HG03571 (cell line): ENCODE measurements at regions not wholly inside any gene's neighbourhood (a gene's known extent, or its start where the extent isn't known, plus 50 kb on each side); places are given as distances from the start of the nearest gene placed in this dataset.

Experiments
- ATAC-seq: cut with Tn5 transposase; IDR thresholded peaks from one replicate; pipeline ENCODE4 v1.9.1; 2021; ENCODE audit not compliant: unreplicated experiment

DNA sequence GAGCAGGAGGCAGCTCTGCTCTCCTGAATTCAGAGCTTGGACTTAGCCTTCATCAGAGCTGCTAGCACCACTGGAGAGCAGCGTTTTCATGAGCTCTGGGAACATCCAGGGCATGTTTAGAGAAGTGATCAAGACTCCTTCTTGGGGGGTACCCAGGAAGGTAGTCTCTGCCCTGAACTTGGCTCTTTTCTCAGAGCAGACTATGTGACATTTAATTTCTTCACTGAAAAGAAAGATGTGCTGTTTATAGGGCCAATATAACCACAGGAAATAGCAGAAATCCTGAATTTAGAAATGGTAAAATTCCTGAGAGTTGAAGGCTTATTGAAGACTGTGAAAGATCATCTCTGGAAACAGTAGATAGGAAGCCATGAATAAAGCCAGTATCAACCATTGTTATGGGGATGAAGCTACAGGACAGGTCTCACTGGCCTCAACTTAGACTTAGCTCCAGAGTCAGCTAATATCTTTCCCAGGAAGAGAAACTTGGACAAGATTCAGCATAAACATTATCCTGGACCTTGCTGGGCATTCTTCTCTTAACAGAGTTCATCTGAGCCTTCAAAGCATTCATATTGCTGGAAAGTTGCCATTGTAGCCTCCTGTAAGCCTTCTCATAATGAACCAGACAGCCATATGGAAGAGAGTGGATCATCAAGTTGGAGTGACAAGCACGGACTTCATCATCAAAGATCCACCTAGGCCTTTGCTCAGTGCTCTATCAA is 386.6 kb upstream of the THBS1 start:
- no peak for ATAC-seq

GRCh38 chr15:39195961-39196486 is 384.9 kb upstream of the THBS1 start:
- no peak for ATAC-seq

- no peak for ATAC-seq
Measured at GRCh38 chr15:39198044-39199000, 382.6 kb upstream of the THBS1 start.

DNA sequence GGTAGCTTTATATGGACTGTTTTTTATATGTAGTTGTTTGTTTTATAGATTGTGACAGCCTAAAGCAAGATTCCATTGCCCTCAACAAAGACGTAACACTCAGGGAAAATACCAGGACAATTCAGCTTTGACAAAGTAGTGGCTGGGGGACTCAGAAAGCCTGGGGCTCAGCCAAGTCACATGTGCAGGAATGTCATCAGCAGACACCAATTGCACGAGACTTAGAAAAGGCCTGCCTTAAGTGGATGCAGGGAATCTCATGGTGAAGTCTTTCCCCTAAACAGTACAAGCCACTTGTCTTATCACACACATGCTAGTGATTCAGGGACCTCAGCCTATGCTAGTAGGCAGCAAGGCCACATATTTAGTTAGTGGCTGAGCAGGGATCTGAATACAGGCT is 381.8 kb upstream of the THBS1 start:
- ATAC-seq, result no peak

DNA sequence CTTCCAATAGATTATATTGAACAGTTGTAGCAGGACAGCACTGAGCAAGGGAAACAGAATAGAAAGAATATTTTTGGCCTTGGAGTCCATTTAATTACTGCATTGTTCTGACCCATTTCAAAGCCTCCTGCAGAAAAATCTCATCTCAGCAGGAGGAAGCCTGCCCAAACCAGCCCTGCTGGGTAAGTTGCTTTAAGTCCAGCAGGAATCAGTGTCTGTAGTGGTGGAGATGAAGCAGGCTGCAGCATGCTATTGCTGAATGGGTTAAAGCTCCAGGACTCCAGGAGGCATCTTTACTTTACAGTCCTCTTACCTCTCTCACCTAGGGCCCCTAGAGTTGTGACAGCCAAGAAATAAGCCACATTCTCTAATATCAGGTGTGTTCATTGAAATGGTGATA is 380.3 kb upstream of the THBS1 start:
- no peak for ATAC-seq

DNA sequence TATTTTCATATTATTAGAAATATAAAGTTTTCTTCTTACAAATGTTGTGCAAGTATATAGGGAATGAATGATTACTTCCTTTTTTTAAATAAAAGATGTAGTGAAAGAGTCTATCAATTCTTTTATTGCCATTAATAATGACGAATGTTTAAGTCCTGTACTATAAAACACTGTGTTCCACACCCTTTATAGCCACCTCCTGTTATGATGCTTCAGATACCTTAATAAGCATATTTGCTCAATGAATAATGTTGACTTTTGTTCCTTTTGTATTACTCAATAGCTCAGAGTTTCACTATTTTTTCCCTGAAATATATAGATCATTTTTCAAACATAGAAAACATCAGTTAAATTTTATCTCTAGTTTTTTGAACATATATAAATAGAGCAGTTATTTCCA is 378.2 kb upstream of the THBS1 start:
- no peak for ATAC-seq

DNA sequence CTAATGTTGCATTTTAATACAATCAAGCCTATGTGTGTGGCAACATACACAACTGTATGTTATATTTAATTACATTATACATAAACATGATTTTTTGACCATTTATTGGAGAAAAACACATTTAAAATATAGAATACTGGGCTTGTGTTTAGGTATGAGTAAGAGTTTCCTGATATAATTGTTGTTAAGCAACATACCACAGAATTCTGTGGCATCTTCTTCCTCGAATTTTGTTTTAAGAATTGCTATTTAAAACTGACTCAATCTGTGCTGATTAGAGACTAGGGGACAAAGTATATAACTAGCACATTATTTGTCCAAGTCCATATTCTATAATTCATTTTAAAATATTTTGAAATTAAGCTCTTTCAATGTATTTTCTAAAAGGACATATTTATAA is 376.8 kb upstream of the THBS1 start:
- ATAC-seq, result no peak

DNA sequence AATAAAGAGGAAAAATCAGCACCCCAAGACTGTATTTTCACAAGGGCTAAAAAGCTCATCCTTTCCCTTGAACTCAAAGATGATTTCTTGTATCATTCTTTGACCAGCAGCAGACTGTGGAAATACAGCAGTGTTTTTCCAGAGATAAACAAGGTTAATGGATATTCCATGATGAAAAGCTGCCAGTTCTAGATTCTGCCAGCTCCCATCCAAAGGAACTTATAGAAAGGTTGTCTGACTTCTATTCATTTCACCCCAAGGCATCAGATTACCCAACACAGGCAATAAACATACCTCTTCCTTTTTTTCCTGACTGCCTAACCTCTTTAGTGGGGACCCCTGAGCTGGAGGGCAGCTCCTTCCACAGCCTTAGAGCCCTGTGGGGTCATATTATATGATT is 375.8 kb upstream of the THBS1 start:
- ATAC-seq, result no peak

DNA sequence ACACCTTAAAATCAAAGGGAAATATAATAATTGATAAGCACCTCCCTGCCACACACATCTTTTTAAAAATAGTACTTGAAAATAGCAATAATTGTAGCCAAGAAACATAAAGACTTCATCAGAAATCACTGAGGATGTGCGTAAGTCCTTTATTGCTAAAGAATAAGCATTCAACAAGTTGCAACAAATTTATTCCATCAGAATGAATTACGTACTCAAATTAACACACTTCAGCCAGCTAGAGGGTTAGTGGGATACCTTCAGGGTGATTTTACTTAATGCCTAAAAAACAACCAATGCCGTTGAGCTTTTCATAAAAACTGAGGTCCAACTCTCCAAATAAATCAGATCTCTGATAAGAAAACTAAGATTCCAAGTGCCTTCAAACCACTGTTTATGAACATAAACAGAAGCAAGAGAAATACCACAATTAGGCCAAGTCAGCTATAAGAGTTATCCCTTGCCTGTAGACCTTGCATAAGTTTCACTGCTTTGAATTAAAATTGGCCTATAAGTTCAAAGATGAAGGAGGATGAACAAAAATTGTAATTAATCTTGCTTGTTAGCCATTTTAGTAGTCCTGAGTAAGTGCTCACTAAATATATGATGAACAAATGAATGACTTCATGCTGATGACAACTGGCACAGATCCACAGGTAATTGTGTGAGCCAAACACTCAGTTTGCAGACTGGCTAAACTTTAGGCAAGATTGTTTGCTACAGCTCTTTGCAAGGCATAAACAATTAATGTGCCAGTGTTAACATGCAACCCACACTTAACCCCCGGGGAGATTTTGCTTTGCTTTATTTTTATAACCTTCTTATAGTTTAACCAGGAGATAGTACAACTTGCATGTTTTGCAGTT is 375.1 kb upstream of the THBS1 start:
- ATAC-seq, result no peak

GRCh38 chr15:39207532-39208115 is 373.3 kb upstream of the THBS1 start:
- ATAC-seq, result no peak

DNA sequence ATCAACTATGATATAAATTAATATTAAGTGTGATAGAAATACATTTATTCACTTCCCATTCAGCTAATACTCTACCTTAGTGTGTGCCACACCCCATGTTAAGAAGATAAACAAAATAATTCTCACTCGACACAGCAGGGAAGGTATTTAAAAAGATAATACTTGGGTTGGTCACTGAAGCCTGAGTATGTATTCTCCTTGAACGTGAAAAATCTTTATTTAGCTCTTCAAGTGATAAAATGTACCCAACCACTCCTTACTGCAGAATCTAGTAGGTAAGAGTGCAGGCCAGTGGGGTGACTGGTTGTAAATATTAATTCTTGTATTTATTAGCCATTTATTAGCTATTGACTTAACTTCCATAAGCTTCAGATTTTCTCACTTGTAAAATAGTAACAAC is 372.7 kb upstream of the THBS1 start:
- ATAC-seq, result no peak

- ATAC-seq, result no peak
Measured at GRCh38 chr15:39209548-39210211, 371.2 kb upstream of the THBS1 start.

GRCh38 chr15:39211108-39211979 is 369.5 kb upstream of the THBS1 start:
- no peak for ATAC-seq

DNA sequence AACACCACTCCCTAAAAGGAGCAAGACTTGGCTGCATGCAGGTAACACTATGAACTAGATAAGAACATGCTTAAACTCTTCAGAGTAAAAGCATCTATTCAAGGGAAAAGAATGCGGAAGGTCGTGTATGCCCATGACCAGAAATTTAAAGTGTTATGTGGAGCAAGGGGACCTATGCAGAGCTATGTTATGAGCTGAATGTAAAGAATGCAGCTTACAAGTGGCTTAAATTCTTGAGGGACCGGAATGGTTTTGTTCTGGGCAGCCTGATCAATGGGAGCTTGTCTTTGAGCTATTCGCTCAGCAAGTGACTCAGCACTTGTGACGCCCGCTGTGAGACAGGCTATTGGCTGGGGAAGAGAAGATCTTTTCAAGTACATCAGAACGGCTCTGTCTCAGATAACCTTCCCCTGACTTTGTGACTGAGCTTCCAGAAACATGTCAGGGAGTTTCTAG is 367.5 kb upstream of the THBS1 start:
- ATAC-seq, result no peak

DNA sequence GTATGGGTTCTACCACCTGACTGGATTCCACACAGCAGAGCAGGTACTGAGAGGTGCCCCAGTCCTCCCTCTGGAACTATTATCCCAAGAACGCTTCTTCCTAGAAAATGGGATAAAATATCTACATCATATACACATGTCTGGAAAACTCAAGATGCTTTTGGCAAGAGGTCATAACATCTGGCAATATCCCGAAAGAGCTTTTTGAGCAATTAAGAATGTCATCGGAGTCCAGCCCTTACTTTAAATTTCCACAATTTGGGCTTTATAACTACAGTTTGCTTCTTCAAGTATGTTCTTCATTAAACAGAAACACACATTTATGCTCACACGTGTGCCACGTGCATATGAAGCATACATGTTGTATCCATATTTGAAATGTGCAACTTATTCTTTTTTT is 365.9 kb upstream of the THBS1 start:
- ATAC-seq, result no peak

DNA sequence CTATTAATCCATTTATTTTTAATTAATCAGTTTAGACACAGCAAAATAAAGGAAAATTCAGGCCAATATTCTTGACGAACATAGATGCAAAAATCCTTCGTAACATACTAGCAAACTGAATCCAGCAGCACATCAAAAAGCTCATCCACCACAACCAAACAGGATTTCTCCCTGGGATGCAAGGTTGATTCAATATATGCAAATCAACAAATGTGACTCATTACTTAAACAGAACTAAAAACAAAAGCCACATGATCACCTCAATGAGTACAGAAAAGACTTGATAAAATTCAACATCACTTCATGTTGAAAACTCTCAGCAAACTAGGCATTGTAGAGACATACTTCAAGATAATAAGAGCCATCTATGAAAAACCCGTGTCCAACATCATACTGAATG is 364.1 kb upstream of the THBS1 start:
- no peak for ATAC-seq

GRCh38 chr15:39219608-39220007 is 361.3 kb upstream of the THBS1 start:
- ATAC-seq, result no peak

DNA sequence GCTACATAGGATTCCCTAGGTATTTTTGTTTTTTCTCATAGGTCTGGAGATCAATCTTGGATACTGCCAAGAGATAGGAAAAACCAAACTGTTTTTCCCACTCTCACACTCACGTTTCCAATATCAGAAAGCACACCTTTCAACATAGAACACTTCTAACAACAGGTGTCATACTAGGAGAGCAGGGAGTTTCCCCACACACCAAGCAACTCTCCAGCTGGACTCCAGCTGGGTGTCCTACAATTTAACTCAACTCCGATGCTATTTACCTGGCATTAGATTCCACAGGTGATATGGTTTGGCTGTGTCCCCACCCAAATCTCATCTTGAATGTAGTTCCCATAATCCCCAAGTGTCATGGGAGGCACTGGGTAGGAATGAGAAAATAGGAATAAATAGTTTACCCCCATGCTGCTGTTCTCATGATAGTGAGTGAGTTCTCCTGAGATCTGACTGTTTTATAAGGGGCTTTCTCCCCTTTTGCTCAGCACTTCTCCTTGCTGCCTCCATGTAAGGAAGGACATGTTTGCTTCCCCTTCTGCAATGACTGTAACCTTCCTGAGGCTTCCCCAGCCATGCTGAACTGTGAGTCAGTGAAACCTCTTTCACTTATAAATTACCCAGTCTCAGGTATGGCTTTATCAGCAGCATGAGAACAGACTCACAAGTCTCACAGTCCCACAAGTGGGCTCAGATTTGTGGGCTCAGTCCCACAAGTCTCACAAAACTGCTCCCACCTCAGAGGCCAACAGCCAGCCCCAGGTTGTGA is 354.5 kb upstream of the THBS1 start:
- no peak for ATAC-seq
